Activated CD4-positive, alpha-beta T cell treated with anti-CD3 and anti-CD28 coated beads, Interleukin-2, amount 50 U/mL, for 16 hours (primary cell): ENCODE measurements at regions not wholly inside any gene's neighbourhood (a gene's known extent, or its start where the extent isn't known, plus 50 kb on each side); places are given as distances from the start of the nearest gene placed in this dataset.
"Not testable (repeated sequence)": the region's sequence is repeated elsewhere in the genome, so short reads cannot be mapped to it uniquely, and the experiment has no call there.

Source experiments
- DNase-seq: peaks from one replicate; pipeline ENCODE4 v3.0.0-alpha.2; 2020

GRCh38 chr5:143659599-143660238, 152.2 kb upstream of the HMHB1 start:
- no peak for DNase-seq

GRCh38 chr5:143658956-143659355, 153.0 kb upstream of the HMHB1 start:
- DNase-seq = no peak

- DNase-seq = no peak
Measured at GRCh38 chr5:143657647-143658285, 154.2 kb upstream of the HMHB1 start.

GRCh38 chr5:143653766-143654282, 158.1 kb upstream of the HMHB1 start:
- DNase-seq = no peak

- peak; percentile 71 for DNase-seq
Measured at GRCh38 chr5:143653256-143653655, 158.7 kb upstream of the HMHB1 start.

GRCh38 chr5:143652108-143652700, 159.8 kb upstream of the HMHB1 start:
- peak; percentile 65 for DNase-seq

GRCh38 chr5:143649937-143650621, 161.9 kb upstream of the HMHB1 start:
- peak; percentile 13 for DNase-seq

GRCh38 chr5:143648696-143649095, 163.3 kb upstream of the HMHB1 start:
- no peak for DNase-seq

GRCh38 chr5:143646961-143647360, 165.0 kb upstream of the HMHB1 start:
- DNase-seq = no peak

GRCh38 chr5:143645356-143645755, 166.6 kb upstream of the HMHB1 start:
- no peak for DNase-seq

- no peak for DNase-seq
Measured at GRCh38 chr5:143644727-143645126, 167.2 kb upstream of the HMHB1 start.

GRCh38 chr5:143642791-143643190, 169.2 kb upstream of the HMHB1 start:
- no peak for DNase-seq

- no peak for DNase-seq
Measured at GRCh38 chr5:143641549-143642355, 170.2 kb upstream of the HMHB1 start.

- no peak for DNase-seq
Measured at GRCh38 chr5:143638654-143639053, 173.3 kb upstream of the HMHB1 start.

GRCh38 chr5:143636931-143637528, 174.9 kb upstream of the HMHB1 start:
- DNase-seq = no peak

GRCh38 chr5:143635888-143636287, 176.1 kb upstream of the HMHB1 start:
- DNase-seq = no peak

- no peak for DNase-seq
Measured at GRCh38 chr5:143635146-143635752, 176.7 kb upstream of the HMHB1 start.

- no peak for DNase-seq
Measured at GRCh38 chr5:143634689-143635088, 177.3 kb upstream of the HMHB1 start.

- DNase-seq = no peak
Measured at GRCh38 chr5:143629871-143630659, 181.9 kb upstream of the HMHB1 start.

GRCh38 chr5:143625048-143625447, 186.9 kb upstream of the HMHB1 start:
- not testable (repeated sequence) for DNase-seq

- DNase-seq = no peak
Measured at GRCh38 chr5:143624465-143624864, 187.5 kb upstream of the HMHB1 start.
